HG03103 (cell line): ENCODE measurements at regions not wholly inside any gene's neighbourhood (a gene's known extent, or its start where the extent isn't known, plus 50 kb on each side); places are given as distances from the start of the nearest gene placed in this dataset.

ENCODE experiments used
- ATAC-seq: cut with Tn5 transposase; IDR thresholded peaks from one replicate; pipeline ENCODE4 v1.9.1; 2021; ENCODE audit warnings: low read depth; ENCODE audit not compliant: unreplicated experiment

DNA sequence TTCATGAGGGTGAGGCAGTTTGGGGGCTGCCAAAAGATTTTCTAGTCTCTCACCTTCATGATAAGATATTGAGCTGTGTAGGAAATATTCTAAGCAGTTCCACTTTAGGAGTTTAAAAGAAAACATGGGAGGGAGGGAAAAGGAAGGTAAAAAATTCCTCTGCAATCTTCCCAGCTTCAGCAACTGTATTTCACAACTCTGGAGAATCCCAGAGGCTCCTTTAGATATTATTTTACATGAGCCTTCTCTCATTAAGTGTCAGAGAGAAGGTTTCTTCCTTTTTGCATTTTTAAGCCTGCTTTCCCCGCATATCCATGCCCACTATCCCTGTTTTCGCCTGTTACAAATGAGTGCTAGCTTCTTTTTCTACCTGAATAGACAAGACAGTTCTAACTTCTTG lies 289.4 kb downstream of the CHRM3 start:
- no peak for ATAC-seq

- ATAC-seq, result no peak
Measured at GRCh38 chr1:239676522-239677273, 290.3 kb downstream of the CHRM3 start.

GRCh38 chr1:239677362-239677761 lies 291.0 kb downstream of the CHRM3 start:
- ATAC-seq, result no peak

GRCh38 chr1:239678181-239678580 lies 291.8 kb downstream of the CHRM3 start:
- no peak for ATAC-seq

GRCh38 chr1:239682046-239682445 lies 295.7 kb downstream of the CHRM3 start:
- no peak for ATAC-seq

DNA sequence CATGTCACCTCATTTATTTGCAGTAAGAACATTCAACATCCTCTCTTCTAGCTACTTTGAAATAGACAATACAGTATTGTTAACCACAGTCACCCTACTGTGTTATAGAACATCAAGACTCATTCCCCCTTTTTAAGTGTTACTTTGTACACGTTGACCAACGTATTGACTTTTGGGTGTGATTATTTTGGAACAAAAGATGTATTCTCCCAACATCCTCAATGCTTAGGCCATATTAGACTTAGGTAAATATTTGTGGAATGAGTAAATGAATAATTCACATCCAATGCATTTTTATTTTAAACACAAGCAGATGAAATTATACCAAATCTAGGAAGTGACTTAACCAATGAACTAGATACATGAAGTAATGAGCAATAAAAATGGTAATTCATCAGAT lies 296.6 kb downstream of the CHRM3 start:
- no peak for ATAC-seq

DNA sequence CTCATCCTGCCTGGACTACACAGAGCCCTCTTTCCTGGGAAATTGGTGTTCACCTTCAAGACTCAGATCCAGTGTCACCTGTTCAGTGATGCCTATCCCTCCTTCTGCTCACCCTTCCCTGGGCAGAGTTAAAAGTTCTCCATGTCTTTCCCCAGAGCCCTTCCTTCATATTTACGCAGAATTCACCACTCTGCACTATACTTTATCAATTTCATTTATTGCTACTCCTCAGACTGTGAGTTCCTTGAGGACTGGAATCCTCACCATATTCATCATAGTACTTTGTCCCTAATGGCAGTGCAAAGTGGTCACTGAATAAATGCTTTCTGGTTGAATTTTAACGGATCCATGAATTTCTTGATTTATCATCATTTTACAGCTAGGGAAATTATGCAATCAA lies 300.0 kb downstream of the CHRM3 start:
- no peak for ATAC-seq

DNA sequence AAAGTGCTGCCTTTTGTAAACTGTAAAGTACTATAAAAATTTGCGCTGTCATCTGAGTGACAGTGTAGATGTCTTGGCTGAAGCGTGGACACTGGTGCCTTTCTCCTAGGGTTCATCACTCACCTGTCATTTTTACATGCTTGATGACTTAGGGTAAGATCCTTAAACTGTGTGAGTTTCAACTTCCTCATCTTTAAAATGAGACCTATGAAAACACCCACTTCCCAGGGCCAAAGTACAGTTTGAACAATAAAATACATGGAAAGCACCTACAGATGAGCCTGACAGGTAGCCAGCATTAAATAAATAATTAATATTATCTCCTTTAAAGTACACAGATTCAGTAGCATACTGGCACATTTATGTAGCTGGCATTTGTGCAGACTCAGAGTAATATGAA lies 309.9 kb downstream of the CHRM3 start:
- ATAC-seq, result no peak

DNA sequence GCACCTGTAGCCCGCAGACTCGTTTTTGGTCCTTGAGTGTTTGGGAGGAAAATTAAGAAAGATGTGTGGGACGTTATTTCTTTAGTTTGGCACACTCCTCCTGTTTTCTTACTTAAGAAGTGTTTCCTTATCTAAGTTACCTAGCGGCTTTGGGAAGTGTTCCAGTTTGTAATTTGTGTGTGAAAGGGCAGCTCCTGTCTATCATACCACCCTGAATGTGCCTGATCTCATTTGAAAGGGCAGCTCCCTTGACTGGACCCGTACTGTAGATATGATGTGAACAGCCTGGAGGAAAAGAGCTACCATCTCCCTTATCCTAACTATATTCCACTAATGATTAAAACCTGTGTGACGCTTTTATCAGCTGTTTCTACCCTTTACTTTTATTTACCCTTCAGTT lies 314.3 kb downstream of the CHRM3 start:
- no peak for ATAC-seq

GRCh38 chr1:239703075-239703474 lies 316.7 kb downstream of the CHRM3 start:
- no peak for ATAC-seq

DNA sequence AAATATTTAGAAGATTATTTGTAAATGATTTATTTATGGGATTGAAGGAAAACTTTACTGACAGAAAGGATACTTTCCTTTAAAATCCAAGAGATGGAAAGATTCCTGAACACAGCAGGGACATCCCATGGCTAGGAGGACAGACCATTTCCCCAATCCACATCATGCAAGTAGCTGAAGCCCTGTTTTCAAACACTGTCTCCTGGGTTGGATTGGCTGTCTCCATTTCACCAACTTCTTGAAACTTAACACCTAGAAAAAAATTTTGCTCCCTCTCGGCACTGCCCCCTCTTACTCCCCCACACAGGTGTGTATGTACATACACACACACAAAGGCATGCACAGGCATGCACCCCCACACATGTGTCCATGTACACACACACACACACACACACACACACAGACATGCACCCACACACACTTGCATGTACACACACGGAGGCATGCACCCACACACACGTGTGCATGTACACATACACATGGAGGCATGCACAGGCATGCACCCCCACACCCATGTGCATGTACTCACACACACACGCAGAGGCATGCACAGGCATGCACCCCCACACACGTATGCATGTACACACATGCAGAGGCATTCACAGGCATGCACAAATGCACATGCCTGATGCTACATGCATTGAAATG lies 320.0 kb downstream of the CHRM3 start:
- no peak for ATAC-seq

DNA sequence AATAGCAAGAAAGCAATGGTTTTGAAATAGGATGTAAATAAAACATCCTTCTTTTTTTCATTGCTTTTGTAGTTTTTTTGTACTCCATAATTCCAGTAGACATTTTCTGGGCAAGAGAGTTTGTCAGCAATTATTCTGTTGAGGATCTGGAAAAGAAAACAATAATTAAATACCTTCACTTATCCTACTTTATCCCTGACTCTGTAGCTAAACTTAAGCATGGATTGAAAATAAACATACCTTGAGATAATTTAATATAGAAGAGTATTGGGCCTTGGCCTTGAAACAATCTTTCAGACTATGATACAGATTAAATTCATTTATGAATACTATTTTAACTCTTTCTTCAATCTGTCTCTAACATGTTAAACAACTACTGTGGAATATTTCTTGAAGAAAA lies 321.2 kb downstream of the CHRM3 start:
- ATAC-seq, result no peak

GRCh38 chr1:239708622-239709021 lies 322.3 kb downstream of the CHRM3 start:
- no peak for ATAC-seq

- no peak for ATAC-seq
Measured at GRCh38 chr1:239711768-239712167, 325.4 kb downstream of the CHRM3 start.

GRCh38 chr1:239717097-239717917 lies 330.9 kb downstream of the CHRM3 start:
- no peak for ATAC-seq

- ATAC-seq, result no peak
Measured at GRCh38 chr1:239717918-239718184, 331.5 kb downstream of the CHRM3 start.

- ATAC-seq, result no peak
Measured at GRCh38 chr1:239718571-239718970, 332.2 kb downstream of the CHRM3 start.

DNA sequence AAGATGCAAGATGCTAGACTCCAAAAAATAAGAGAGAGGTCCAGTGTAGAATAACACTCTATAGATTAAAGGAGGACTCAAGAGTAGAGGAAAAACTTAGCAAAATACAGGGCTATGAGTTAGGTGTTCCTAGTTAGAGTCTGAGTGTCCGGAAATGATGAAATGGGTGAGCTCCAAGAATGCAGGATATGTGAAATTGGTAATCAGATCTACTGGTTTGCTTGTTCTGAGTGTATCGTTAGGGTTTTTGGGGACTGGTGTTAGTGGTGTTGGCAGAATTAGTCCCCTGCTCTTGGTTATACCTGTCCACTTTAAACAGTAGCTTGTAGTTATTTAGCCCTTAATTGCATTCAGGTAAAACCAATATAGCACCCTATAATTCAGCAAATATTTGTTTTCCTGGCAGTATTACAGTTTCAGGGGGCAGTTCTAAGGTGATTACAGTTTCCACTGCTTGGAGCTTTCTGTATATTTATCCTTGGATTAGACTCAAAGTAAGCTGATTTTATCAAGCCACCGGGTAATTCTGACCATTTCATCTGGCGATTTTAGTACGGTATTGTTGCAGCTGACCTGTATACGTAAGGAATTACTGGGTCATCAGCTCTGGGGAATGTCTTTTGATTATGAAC lies 332.7 kb downstream of the CHRM3 start:
- ATAC-seq, result no peak

GRCh38 chr1:239719642-239720258 lies 333.4 kb downstream of the CHRM3 start:
- ATAC-seq, result no peak

DNA sequence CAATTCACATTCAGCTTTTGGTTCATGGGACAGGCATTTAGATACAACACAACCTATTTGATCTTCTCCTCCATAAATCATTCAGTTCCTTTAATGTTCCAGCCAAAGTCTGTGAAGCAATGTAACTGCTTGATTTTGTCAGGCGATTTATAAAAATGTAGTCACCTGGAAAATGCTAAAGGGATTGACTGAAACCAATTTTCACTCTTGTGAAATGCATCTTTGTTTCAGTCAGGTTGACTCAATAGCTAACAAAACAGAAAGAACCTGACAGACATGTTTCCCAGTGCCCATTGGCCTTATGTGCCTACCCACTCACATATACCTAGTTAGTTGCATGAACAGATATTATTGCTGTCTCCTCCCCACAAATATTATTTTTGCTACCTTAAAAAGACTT lies 335.7 kb downstream of the CHRM3 start:
- ATAC-seq, result no peak
